Activated CD4-positive, alpha-beta T cell treated with anti-CD3 and anti-CD28 coated beads, Interleukin-2, amount 50 U/mL, for 16 hours (primary cell): ENCODE measurements at regions not wholly inside any gene's neighbourhood (a gene's known extent, or its start where the extent isn't known, plus 50 kb on each side); places are given as distances from the start of the nearest gene placed in this dataset.

Experiments used
- DNase-seq: peaks from one replicate; pipeline ENCODE4 v3.0.0-alpha.2; 2020

- no peak for DNase-seq
Observed at GRCh38 chr1:5765997-5766913, 226.0 kb downstream of the NPHP4 start.

- no peak for DNase-seq
Observed at GRCh38 chr1:5765483-5765882, 226.7 kb downstream of the NPHP4 start.

- DNase-seq: no peak
Observed at GRCh38 chr1:5764959-5765358, 227.3 kb downstream of the NPHP4 start.

- DNase-seq: no peak
Observed at GRCh38 chr1:5764464-5764863, 227.8 kb downstream of the NPHP4 start.

GRCh38 chr1:5763696-5764370 is 228.4 kb downstream of the NPHP4 start:
- no peak for DNase-seq

GRCh38 chr1:5758859-5759578 is 233.2 kb downstream of the NPHP4 start:
- DNase-seq: no peak

- DNase-seq: no peak
Observed at GRCh38 chr1:5758000-5758858, 234.0 kb downstream of the NPHP4 start.

GRCh38 chr1:5757187-5757805 is 234.9 kb downstream of the NPHP4 start:
- DNase-seq: no peak

- DNase-seq: no peak
Observed at GRCh38 chr1:5756434-5757186, 235.6 kb downstream of the NPHP4 start.

GRCh38 chr1:5755552-5756125 is 236.6 kb downstream of the NPHP4 start:
- no peak for DNase-seq

GRCh38 chr1:5754817-5755551 is 237.2 kb downstream of the NPHP4 start:
- no peak for DNase-seq

- no peak for DNase-seq
Observed at GRCh38 chr1:5753549-5754421, 238.4 kb downstream of the NPHP4 start.

- DNase-seq: no peak
Observed at GRCh38 chr1:5752746-5753548, 239.3 kb downstream of the NPHP4 start.

GRCh38 chr1:5751833-5752745 is 240.1 kb downstream of the NPHP4 start:
- no peak for DNase-seq

GRCh38 chr1:5751163-5751540 is 241.1 kb downstream of the NPHP4 start:
- no peak for DNase-seq

- DNase-seq: no peak
Observed at GRCh38 chr1:5750186-5751162, 241.8 kb downstream of the NPHP4 start.
